Duodenal mucosa (tissue), 2 donors: ENCODE measurements at regions not wholly inside any gene's neighbourhood (a gene's known extent, or its start where the extent isn't known, plus 50 kb on each side); places are given as distances from the start of the nearest gene placed in this dataset.

Experiments used
- H3K27ac ChIP-seq: one replicate; pipeline ENCODE4 v1.7.0; 2013; ENCODE audit warnings: low read depth, low read length
- H3K27me3 ChIP-seq, 2 donors: one replicate each; pipeline ENCODE4 v1.7.0; 2013; ENCODE audit warnings: low read length in 2 of 2, control low read depth in 1 of 2; ENCODE audit not compliant: insufficient read depth in 2 of 2, control insufficient read depth in 1 of 2
- H3K36me3 ChIP-seq, 2 donors: one replicate each; pipeline ENCODE4 v1.7.0; 2013; ENCODE audit warnings: low read length in 2 of 2, control low read depth in 1 of 2; ENCODE audit not compliant: insufficient read depth in 2 of 2, control insufficient read depth in 1 of 2
- H3K4me1 ChIP-seq, 2 donors: one replicate each; pipeline ENCODE4 v1.7.0; 2013; ENCODE audit warnings: low read length in 2 of 2, control low read depth in 1 of 2; ENCODE audit not compliant: insufficient read depth in 2 of 2, control insufficient read depth in 1 of 2
- H3K4me3 ChIP-seq, 2 donors: one replicate each; pipeline ENCODE4 v1.7.0; 2013; ENCODE audit warnings: low read length in 2 of 2, low read depth in 1 of 2
- H3K9ac ChIP-seq, 2 donors: one replicate each; pipeline ENCODE4 v1.7.0; 2013; ENCODE audit warnings: low read length in 2 of 2, low read depth in 1 of 2
- H3K9me3 ChIP-seq, 2 donors: one replicate each; pipeline ENCODE4 v1.7.0; 2013; ENCODE audit warnings: low read length in 2 of 2, control low read depth in 1 of 2; ENCODE audit not compliant: control insufficient read depth in 1 of 2

- peaks cover 6 to 8% of the 10 kb centered on the region in 2 donors for H3K4me1 ChIP-seq
- no peak overlapping the region for H3K9ac ChIP-seq
- H3K4me3 ChIP-seq = peak overlapping the region in 1 of 2 donors; percentile 36
- H3K9me3 ChIP-seq = no peaks in the 10 kb centered on the region
- H3K36me3 ChIP-seq = no peaks in the 10 kb centered on the region
- no peaks in the 10 kb centered on the region for H3K27me3 ChIP-seq
- H3K27ac ChIP-seq = no peak overlapping the region
Observed at GRCh38 chr17:27379888-27380533, 76.2 kb upstream of the KSR1 start.

GRCh38 chr17:27380551-27380950 is 75.7 kb upstream of the KSR1 start:
- Histone ChIP-seq H3K9ac (no peak overlapping the region), H3K27me3 (no peaks in the 10 kb centered on the region), H3K4me3 (peak overlapping the region in 1 of 2 donors; percentile 36), H3K36me3 (no peaks in the 10 kb centered on the region), H3K4me1 (peaks cover 6 to 8% of the 10 kb centered on the region in 2 donors), H3K9me3 (no peaks in the 10 kb centered on the region), H3K27ac (no peak overlapping the region)

- no peak overlapping the region for H3K4me3 ChIP-seq
- no peaks in the 10 kb centered on the region for H3K9me3 ChIP-seq
- H3K27me3 ChIP-seq = no peaks in the 10 kb centered on the region
- peaks cover 6 to 8% of the 10 kb centered on the region in 2 donors for H3K4me1 ChIP-seq
- no peak overlapping the region for H3K9ac ChIP-seq
- no peak overlapping the region for H3K27ac ChIP-seq
- H3K36me3 ChIP-seq = no peaks in the 10 kb centered on the region
Observed at GRCh38 chr17:27381007-27381501, 75.2 kb upstream of the KSR1 start.

- Histone ChIP-seq H3K4me1 (peaks cover 6 to 8% of the 10 kb centered on the region in 2 donors), H3K9me3 (no peaks in the 10 kb centered on the region), H3K9ac (no peak overlapping the region), H3K27ac (no peak overlapping the region), H3K36me3 (no peaks in the 10 kb centered on the region), H3K27me3 (no peaks in the 10 kb centered on the region), H3K4me3 (no peak overlapping the region)
Observed at GRCh38 chr17:27382025-27382424, 74.2 kb upstream of the KSR1 start.

- no peak overlapping the region for H3K4me3 ChIP-seq
- H3K36me3 ChIP-seq = no peaks in the 10 kb centered on the region
- H3K27ac ChIP-seq = no peak overlapping the region
- H3K9ac ChIP-seq = no peak overlapping the region
- H3K27me3 ChIP-seq = no peaks in the 10 kb centered on the region
- H3K9me3 ChIP-seq = no peaks in the 10 kb centered on the region
- H3K4me1 ChIP-seq = peaks cover 6 to 8% of the 10 kb centered on the region in 2 donors
Observed at GRCh38 chr17:27384261-27384701, 72.0 kb upstream of the KSR1 start.

- peaks cover 6 to 8% of the 10 kb centered on the region in 2 donors for H3K4me1 ChIP-seq
- H3K9me3 ChIP-seq = no peaks in the 10 kb centered on the region
- no peaks in the 10 kb centered on the region for H3K27me3 ChIP-seq
- no peak overlapping the region for H3K4me3 ChIP-seq
- H3K36me3 ChIP-seq = no peaks in the 10 kb centered on the region
- no peak overlapping the region for H3K9ac ChIP-seq
- H3K27ac ChIP-seq = no peak overlapping the region
Observed at GRCh38 chr17:27384726-27385125, 71.5 kb upstream of the KSR1 start.

- no peaks in the 10 kb centered on the region for H3K9me3 ChIP-seq
- no peak overlapping the region for H3K9ac ChIP-seq
- no peak overlapping the region for H3K4me3 ChIP-seq
- H3K4me1 ChIP-seq = peaks cover 3 to 4% of the 10 kb centered on the region in 2 donors
- no peak overlapping the region for H3K27ac ChIP-seq
- H3K27me3 ChIP-seq = no peaks in the 10 kb centered on the region
- H3K36me3 ChIP-seq = no peaks in the 10 kb centered on the region
Observed at GRCh38 chr17:27385626-27386025, 70.6 kb upstream of the KSR1 start.

DNA sequence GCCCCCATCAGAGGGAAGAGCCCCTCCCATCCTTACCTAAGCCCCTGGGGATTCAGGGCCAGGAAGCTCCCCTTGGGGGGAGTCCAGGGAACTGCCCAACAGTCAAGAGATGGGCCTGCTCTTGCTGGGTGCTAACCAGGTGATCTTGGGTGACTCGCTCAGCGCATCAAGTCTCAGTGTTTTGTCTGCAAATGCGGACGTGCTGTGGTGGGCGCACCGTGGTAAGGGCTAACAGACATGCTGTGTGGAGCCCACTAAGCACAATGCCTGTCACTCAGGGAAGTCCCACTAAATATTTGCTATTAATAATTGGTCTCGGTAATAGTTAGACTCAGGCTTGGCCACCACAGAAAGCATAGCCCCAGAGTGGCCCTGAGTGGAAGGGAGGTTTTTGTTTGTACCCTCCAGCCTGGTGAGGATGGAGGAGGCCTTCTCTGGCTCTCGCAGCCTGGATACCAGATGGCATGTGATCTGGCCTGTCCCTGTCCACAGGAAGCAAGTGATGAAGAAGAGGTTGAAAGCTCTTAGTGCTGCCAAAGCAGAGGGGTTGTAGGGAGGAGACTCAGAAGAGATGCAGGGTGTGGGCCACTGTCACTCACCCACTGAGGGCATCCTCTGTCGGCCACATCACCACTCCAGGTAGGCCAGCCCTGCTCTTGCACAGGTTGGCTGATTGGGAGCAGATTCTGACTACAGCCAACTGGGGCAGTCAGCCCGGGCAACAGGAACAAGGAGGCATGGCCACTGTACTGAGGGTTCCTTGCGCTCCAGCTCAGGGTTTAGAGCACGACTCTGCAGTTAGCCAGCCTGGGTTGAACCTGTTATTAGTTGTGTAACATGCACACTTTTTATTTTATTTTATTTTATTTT is 69.8 kb upstream of the KSR1 start:
- no peaks in the 10 kb centered on the region for H3K27me3 ChIP-seq
- no peak overlapping the region for H3K27ac ChIP-seq
- H3K9ac ChIP-seq = no peak overlapping the region
- H3K4me3 ChIP-seq = no peak overlapping the region
- no peaks in the 10 kb centered on the region for H3K36me3 ChIP-seq
- H3K4me1 ChIP-seq = no peaks in the 10 kb centered on the region
- H3K9me3 ChIP-seq = no peaks in the 10 kb centered on the region

- Histone ChIP-seq H3K4me1 (no peaks in the 10 kb centered on the region), H3K9ac (no peak overlapping the region), H3K9me3 (no peaks in the 10 kb centered on the region), H3K36me3 (no peaks in the 10 kb centered on the region), H3K27ac (no peak overlapping the region), H3K4me3 (no peak overlapping the region), H3K27me3 (no peaks in the 10 kb centered on the region)
Observed at GRCh38 chr17:27389542-27390140, 66.6 kb upstream of the KSR1 start.

- Histone ChIP-seq H3K9ac (no peak overlapping the region), H3K36me3 (no peaks in the 10 kb centered on the region), H3K4me3 (no peak overlapping the region), H3K9me3 (no peaks in the 10 kb centered on the region), H3K4me1 (no peaks in the 10 kb centered on the region), H3K27me3 (no peaks in the 10 kb centered on the region), H3K27ac (no peak overlapping the region)
Observed at GRCh38 chr17:27390540-27390939, 65.7 kb upstream of the KSR1 start.
